ENCODE measurements at regions not wholly inside any gene's neighbourhood (a gene's known extent, or its start where the extent isn't known, plus 50 kb on each side); places are given as distances from the start of the nearest gene placed in this dataset.
"Not testable (repeated sequence)": the region's sequence is repeated elsewhere in the genome, so short reads cannot be mapped to it uniquely, and the experiment has no call there.

GRCh38 chr7:101743995-101744360 lies 73.4 kb upstream of the CUX1 start:
- no peak for DNase-seq (ENCODE audit: low read depth)

GRCh38 chr7:101744588-101744987 lies 72.8 kb upstream of the CUX1 start:
- no peak for DNase-seq (ENCODE audit: low read depth)

GRCh38 chr7:101746314-101746713 lies 71.1 kb upstream of the CUX1 start:
- DNase-seq (ENCODE audit: low read depth) = no peak

DNA sequence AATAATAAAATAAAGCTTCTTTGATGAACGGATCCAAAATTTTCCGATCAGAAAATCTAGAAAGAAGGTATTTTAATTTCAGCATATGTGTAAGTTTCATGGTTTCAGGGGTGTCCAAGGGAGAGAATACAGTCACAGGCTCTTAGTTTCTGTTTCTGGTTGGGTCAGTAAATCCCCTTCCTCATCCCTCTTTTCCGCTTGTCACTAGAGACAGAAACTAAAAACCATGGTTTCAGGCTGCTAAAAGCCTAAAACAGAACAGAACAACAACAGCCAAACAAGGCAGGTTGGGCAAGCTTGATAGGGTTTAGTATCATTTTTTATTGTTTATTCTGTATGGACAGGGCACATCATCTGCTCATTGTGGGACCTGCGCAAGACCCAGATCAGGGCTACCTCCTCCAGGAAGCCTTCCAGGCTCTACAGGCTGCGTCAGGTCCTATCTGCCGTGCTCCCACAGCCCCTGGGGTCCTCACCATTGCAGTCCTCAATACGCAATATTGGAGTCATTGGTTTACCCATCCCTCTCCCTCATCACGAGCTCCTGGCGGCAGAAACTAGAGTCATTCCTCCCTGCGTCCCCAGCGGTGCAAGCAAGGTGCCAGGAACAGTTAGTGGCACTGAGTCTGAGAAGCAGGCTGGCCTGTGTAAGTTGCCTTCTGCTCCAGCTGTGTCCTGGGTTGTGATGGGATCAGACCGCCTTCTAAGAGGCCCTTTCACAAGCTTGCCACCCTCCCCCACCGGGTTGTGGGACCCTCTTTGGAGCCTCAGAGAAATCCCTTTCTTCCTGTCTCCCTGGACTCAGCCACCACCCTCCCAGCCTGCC lies 70.2 kb upstream of the CUX1 start:
- DNase-seq (ENCODE audit: low read depth) = no peak

DNA sequence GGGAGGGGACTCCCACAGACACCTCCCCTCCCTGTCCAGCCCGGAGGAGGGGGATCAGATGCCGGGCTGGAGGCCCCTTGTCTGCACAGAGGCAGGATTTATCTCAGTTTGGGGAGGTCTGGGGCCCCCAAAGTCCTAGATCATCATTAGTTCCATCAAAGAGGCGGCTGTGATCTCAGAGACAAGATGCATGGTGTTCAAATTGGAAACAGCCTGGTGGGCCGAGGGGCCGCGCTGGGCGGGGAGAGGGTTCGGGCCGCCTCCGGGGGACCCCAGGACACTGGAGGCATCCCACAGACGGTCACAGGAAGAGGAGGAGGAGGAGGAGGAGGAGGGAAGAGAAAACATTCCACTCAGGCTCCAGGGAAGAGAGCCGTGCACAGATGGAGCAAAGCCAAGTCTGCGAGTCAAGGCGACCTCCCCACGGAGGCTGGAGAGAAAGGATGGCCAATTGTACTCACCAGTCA lies 69.5 kb upstream of the CUX1 start:
- no peak for DNase-seq (ENCODE audit: low read depth)

DNA sequence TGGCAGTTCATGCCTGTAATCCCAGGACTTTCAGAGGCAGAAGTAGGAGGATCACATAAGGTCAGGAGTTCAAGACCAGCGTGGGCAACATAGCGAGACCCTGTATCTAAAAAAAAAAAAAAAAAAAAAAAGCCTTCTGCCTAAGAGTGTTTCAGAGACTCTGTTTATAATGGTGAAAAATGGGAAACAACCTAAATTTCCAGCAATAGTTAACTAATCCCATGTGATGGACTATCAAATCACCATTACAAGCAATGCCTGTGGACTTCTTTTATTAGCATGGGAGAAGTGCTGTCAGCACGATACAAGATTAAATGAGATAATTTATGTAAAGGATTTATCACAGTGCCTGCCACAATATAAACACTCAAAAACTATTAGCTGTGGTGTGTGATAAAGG lies 67.5 kb upstream of the CUX1 start:
- DNase-seq (ENCODE audit: low read depth) = no peak

DNA sequence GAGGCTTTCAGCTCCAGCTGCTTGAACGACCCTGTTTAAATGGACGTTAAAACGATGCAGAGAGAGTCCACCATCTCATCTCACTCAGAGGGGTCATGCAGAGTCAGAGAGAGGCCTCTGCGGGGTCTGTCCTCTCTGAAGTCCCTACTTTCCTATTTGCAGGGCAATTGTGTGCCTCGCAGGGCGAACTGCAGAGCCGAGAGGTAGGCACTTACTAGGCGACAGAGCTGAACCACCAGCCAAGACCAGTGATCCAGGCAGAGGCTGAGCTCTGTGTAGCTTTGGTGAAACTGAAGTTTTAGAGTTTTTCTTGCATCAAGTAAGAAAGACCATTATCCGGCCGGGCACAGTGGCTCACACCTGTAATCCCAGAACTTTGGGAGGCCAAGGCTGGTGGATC lies 64.1 kb upstream of the CUX1 start:
- DNase-seq (ENCODE audit: low read depth) = no peak

- no peak for DNase-seq (ENCODE audit: low read depth)
Observed at GRCh38 chr7:101754424-101755159, 62.8 kb upstream of the CUX1 start.

GRCh38 chr7:101757879-101758278 lies 59.5 kb upstream of the CUX1 start:
- no peak for DNase-seq (ENCODE audit: low read depth)

GRCh38 chr7:101758519-101758918 lies 58.9 kb upstream of the CUX1 start:
- DNase-seq (ENCODE audit: low read depth) = not testable (repeated sequence)

DNA sequence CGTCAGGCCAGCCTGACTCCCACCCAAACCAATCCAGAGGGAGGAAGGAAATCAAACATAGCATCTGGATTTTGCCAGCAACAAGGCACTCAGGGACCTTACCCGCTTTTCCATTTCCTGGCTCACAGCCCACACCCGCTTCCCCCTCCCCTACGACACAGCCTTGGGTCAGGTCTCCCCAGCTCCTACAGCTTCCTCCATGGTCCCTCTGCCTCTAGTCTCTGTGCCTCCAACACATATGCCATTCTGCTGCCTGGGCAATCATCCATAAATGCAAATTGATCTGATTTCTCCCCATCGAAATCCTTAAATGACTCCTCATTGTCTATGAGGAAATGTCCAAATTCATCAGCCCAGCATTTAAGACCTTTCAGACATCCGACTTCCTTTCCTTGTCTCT lies 53.2 kb upstream of the CUX1 start:
- no peak for DNase-seq (ENCODE audit: low read depth)

DNA sequence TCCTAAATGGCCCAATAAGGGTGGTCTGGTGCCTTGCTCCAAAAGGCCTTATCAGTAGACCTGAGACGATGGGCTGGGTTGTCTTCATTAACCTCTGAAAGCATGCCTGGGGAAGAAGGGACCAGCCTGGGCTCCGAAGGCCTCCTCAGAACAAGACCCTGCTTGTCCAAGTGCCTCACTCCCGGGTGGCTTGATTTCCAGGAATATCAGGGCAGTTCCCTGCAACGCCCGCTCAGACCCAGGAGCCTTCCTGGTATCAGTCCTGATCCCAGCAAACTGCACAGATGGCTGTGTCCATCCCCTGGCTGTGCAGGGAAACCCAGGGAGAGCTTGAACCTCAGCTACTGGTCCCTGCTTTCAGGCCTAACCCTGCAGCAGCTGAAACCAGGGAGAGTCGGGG lies 49.9 kb upstream of the CUX1 start:
- DNase-seq (ENCODE audit: low read depth) = no peak

Data from stimulated activated CD8-positive, alpha-beta memory T cell treated with anti-CD3 and anti-CD28 coated beads, Interleukin-4, amount 100 ng/mL, for 24 hours (primary cell).